ENCODE measurements at regions not wholly inside any gene's neighbourhood (a gene's known extent, or its start where the extent isn't known, plus 50 kb on each side); places are given as distances from the start of the nearest gene placed in this dataset.

GRCh38 chr3:64870876-64871646 lies 183.3 kb upstream of the ADAMTS9 start:
- DNase-seq: no peak

DNA sequence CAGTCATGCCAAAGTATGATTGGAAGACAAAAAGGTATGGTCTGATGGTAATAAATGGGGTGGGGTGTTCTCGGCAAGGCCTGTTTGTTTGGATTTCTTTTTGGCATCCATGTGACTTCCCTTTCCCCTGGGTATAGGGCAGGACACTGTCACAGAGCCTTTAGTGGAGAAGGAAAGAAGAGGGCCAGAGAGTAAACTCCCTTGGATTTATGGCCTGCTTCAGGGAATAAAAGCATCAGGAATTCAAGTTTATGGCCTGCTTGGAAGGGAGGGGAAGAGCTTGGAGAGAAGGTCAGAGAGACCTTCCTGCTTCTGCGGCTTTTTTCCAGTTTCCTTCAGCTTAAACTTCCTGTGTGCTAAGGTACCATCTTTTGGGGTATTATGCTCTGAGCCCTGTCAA lies 179.4 kb upstream of the ADAMTS9 start:
- no peak for DNase-seq

DNA sequence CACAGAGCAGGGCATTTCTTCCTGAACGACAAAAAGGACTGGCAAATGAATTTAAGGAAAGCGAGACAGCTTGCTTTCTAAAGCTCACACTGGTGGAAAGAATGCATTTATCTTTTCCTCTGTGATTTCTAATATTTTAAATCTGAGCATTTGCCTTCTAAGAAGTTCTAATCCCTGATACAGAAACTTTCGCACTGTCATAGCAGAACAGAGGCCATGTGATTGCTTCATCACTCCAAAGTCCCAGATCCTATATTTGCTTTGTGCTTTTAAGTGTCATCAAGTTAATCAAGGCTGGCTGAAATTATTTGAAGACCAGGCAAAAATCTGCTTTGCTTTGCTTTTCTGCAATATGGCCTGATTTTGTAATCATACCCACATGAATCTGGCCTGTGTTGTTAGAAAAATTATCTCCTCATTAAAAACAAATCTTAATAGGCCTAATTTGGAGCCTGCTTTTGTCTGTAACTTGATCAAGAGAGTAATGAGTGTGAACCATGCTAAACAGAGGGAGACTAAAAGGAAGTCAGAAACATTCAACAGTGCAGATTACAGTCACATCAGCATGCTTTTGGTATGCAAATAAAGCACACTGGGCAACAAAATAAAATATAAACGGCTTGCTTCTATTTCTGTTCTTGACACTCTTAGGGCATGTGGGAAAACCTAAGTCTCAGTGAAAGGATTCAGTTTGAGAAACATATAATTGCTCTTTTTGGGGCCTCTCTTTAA lies 178.2 kb upstream of the ADAMTS9 start:
- DNase-seq: no peak

DNA sequence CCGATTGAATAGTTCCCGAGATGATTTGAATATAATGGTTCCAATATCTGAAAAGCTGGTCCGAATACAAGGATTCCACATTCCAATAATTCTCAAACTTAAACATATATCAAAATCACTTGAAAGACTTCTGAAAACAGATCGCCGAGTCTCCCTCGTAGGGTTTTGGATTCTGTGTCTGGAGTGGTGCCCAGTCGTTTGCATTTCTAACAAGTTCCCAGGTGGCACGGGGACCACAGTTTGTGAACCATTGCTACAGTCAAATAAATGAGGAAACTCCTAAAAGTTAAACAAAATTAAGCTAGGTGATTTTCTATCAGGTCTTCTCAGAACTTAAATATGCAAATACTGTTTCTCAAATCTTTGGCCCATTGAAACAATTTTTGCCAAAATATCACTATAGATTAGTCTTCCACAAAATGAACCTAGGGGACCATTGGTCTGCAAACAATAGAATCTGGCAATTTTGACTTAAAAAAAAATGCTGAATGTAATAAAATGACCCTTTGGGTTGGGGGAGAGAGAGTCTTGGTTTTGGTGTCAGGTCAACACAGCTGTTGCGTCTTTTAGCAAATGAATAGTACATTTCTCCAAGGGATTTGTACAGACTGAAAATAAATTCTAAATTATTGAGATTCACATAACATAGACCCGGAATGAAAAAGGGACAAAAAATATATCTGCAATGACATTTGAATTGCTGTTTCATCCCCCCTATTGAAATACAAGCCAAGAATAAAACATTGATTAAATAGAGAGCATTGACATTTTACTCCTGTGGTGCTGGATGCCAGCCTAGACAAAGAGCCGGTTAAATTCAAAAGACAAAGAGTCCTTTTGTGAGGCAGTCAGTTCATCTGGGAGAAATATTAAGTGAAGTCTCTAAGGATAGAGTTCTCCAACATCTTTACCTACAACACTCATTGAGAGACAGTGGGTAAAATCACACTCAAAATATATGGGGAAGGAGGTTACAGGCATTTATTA lies 175.7 kb upstream of the ADAMTS9 start:
- no peak for DNase-seq

DNA sequence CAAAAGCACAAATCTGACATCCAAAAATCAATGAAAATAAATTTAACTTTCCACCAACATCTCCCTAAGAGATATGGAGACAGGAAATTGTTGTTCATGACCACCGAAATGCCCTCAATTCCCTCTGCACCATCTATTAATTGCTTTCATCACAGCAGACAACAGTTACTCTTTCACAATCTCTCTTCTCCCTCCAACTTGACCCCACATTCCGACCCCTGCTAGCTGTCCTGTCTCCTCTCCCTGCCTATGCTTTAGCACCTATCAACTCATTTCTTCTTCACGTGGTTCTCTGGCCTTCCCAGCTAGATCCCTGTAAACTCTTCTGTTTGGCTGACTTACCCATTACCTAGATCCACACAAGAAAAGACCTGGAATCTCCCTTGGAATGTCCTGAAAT lies 173.9 kb upstream of the ADAMTS9 start:
- DNase-seq: no peak

- no peak for DNase-seq
Observed at GRCh38 chr3:64860536-64860870, 172.7 kb upstream of the ADAMTS9 start.

GRCh38 chr3:64859625-64860535 lies 172.1 kb upstream of the ADAMTS9 start:
- no peak for DNase-seq

DNA sequence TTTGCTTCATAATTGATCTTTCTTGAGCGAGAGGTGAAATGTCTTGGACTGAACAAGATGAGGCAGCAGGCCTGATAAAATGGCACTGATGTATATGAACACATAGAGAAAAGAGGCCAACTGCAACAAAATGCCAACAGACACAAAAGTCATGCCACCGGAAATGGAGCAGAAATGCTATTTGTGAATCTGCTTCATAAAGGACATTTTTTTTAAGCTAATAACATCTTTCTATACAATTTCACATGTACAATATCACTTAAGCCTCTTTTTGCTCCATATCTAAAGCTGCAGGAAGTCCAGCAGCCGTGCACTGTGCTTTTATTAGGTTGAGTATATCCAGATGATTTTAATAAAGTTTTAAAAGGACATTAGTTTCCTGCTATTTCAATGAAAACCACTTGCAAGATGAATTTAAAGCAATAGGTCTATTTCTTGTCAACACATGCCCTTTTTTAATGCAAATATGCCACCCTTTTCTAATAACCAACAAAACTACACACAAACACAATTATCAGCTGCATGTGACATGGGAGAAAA lies 169.2 kb upstream of the ADAMTS9 start:
- no peak for DNase-seq

GRCh38 chr3:64856106-64856505 lies 168.3 kb upstream of the ADAMTS9 start:
- DNase-seq: no peak

- no peak for DNase-seq
Observed at GRCh38 chr3:64853456-64853855, 165.7 kb upstream of the ADAMTS9 start.

DNA sequence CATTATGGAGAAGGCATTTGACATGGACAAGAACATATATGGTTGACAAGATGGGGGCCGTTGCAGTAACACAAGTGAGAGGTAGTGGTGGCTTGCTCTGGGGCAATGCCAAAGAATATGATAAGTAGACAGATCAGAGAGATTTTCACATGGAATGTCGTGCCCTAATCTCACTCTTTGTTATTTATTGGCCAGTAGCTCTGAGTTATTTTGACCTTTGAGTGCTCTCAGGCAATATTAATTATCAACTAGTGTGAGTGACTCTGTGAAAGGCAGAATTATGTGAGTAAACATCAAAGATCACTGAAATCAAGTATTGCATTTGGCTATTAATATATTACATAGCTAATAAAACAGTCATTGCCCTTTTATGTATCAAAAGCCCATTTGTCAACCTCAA lies 164.9 kb upstream of the ADAMTS9 start:
- no peak for DNase-seq

- no peak for DNase-seq
Observed at GRCh38 chr3:64848822-64849221, 161.0 kb upstream of the ADAMTS9 start.

GRCh38 chr3:64848127-64848800 lies 160.5 kb upstream of the ADAMTS9 start:
- DNase-seq: no peak

DNA sequence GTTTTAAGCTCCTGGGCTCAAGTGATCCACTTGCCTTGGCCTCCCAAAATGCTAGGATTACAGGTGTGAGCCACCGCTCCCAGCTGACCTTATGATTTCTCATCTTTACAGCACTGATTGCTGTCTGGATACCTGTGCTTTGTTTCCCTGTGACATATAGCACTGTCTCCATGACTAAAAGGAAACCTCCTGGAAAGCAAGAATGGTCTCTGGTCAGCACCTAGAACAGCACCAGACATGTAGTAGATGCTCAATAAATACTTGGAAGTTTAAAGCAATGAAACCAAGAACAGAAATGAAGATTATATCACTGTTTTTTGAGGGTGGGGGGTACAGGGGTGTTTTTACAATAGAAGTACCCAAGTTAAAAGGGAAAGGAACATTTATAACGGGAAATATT lies 156.8 kb upstream of the ADAMTS9 start:
- no peak for DNase-seq

GRCh38 chr3:64837986-64838735 lies 150.4 kb upstream of the ADAMTS9 start:
- DNase-seq: peak; percentile 20

DNA sequence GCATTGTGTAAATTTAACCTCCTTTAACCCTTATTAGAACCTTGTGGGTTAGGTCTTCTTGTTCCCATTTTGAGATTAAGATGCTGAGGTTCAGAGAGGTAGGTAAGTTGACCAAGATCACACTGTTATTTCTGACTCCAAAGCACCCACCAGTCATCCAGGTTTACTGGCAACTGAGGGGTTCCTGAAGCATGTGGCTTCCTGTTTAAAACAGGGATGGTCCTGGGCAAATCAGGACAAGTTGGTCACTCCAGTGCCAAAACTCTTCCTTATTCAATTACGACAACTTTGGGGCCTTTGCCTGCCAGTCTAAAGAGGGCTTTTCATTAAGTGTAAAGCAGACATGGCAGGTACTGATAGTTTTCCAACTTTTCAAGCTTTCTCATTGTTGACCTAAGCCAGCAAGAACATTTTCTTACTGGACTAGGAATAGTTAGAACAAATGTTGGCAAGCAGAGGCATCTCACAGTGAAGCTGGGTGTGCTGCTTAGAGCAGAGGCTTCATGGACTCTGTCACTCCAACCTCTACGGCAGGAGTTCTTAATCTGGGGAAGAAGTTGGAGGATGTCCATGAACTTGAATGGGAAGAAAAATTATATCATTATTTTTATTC lies 149.4 kb upstream of the ADAMTS9 start:
- DNase-seq: no peak

DNA sequence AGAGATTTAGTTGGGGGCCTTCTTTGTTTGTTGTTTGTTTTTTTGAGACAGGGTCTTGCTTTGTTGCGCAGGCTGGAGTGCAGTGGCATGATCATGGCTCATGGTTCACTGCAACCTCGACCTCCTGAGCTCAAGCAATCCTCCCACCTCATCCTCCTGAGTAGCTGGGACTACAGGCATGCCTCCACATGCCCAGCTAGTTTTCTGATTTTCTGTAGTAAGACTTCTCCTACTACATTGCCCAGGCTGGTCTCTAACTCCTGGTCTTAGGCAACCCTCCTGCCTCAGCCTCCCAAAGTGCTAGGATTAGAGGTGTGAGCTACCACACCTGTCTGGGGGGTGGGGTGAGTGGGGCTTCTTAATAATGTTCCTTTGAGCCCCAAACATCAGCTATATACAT lies 148.3 kb upstream of the ADAMTS9 start:
- no peak for DNase-seq

DNA sequence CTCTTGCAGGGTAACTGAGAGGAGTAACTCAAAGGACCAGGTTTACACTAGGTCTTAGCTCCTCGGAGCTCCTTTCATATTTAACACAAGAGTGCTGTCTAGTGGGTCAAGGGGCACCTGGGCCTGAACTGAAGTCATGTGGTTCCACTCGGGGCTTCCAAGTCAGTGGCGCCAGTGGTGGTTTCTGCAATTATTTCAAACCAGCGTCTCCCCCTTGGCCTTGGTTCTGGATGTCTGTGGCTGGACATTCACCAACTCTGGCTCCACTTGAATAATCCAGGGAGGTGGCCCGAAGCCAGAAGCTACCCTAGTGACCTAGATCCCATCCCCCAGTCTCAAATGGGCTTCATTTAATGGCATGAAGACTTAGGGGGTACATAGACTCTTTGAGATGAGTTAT lies 144.3 kb upstream of the ADAMTS9 start:
- DNase-seq: no peak

- DNase-seq: no peak
Observed at GRCh38 chr3:64830681-64831080, 142.9 kb upstream of the ADAMTS9 start.

DNA sequence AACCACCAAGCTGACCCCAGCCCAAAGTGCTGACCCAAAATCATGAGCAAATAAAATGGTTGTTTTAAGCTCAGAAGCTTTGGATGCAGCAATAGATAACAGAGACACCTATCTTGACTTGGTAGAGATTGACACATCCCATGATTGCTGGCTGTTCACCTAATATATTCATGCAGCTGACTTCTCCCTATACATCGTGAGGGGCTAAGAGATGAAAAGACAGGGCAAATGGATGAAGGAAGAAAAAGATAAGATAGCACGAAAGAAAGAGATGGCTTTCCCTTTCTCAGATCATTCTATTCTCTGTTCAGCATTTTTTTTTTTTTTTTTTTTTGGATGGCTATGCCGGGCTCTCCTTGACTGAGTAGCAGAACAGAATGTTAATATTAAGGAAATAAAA lies 141.5 kb upstream of the ADAMTS9 start:
- no peak for DNase-seq
